ENCODE measurements at regions not wholly inside any gene's neighbourhood (a gene's known extent, or its start where the extent isn't known, plus 50 kb on each side); places are given as distances from the start of the nearest gene placed in this dataset.

GRCh38 chr1:56418151-56418631 is 161.2 kb downstream of the PLPP3 start:
- no peaks in the 10 kb centered on the region for H3K36me3 Mint-ChIP-seq (ENCODE audit: low read depth, unreplicated experiment)
- peaks cover 55% of the 10 kb centered on the region for H3K4me1 Mint-ChIP-seq (ENCODE audit: unreplicated experiment)
- H3K27ac Mint-ChIP-seq (ENCODE audit: unreplicated experiment), result peak overlapping the region; percentile 93
- peak; percentile 45 for DNase-seq (ENCODE audit: low spot score)
- no peaks in the 10 kb centered on the region for H3K9me3 Mint-ChIP-seq (ENCODE audit: unreplicated experiment)
- peaks cover 9% of the 10 kb centered on the region for H3K27me3 Mint-ChIP-seq (ENCODE audit: unreplicated experiment)
- TF ChIP-seq CTCF (IDR thresholded peaks at IDR 0.05; ENCODE audit: unreplicated experiment), result no peak
- peak overlapping the region; percentile 5 for H3K4me3 Mint-ChIP-seq (ENCODE audit: unreplicated experiment)

- no peaks in the 10 kb centered on the region for H3K36me3 Mint-ChIP-seq (ENCODE audit: low read depth, unreplicated experiment)
- H3K4me1 Mint-ChIP-seq (ENCODE audit: unreplicated experiment), result peaks cover 56% of the 10 kb centered on the region
- H3K9me3 Mint-ChIP-seq (ENCODE audit: unreplicated experiment), result no peaks in the 10 kb centered on the region
- peak overlapping the region; percentile 93 for H3K27ac Mint-ChIP-seq (ENCODE audit: unreplicated experiment)
- H3K27me3 Mint-ChIP-seq (ENCODE audit: unreplicated experiment), result peaks cover 9% of the 10 kb centered on the region
- TF ChIP-seq CTCF (IDR thresholded peaks at IDR 0.05; ENCODE audit: unreplicated experiment), result no peak
- no peak for DNase-seq (ENCODE audit: low spot score)
- no peak overlapping the region for H3K4me3 Mint-ChIP-seq (ENCODE audit: unreplicated experiment)
Measured at GRCh38 chr1:56417646-56418045, 161.7 kb downstream of the PLPP3 start.

DNA sequence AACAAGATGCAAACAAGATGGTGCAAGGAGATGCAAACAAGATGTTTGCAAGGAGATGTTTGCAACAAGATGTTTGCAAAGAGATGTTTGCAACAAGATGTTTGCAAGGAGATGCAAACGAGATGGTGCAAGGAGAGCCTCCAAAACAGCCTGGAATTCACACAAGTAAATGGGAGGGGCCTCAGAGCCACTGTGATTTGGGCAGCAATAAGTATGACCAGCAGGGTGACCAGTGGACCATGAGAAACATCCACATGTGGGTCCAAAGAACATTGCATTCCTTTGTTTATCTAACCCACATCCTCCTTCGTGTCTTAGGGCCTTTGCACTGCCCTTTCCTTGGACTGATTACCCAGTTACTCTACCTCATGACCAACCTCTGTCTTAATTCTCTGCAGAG is 162.9 kb downstream of the PLPP3 start:
- Mint-ChIP-seq H3K27ac (ENCODE audit: unreplicated experiment) (no peak overlapping the region), H3K4me3 (ENCODE audit: unreplicated experiment) (no peak overlapping the region), H3K27me3 (ENCODE audit: unreplicated experiment) (peaks cover 9% of the 10 kb centered on the region), H3K4me1 (ENCODE audit: unreplicated experiment) (peaks cover 68% of the 10 kb centered on the region), H3K9me3 (ENCODE audit: unreplicated experiment) (no peaks in the 10 kb centered on the region), H3K36me3 (ENCODE audit: low read depth, unreplicated experiment) (no peaks in the 10 kb centered on the region)
- no peak for DNase-seq (ENCODE audit: low spot score)
- no peak for TF ChIP-seq CTCF (IDR thresholded peaks at IDR 0.05; ENCODE audit: unreplicated experiment)

GRCh38 chr1:56415720-56416119 is 163.6 kb downstream of the PLPP3 start:
- Mint-ChIP-seq H3K27me3 (ENCODE audit: unreplicated experiment) (peaks cover 9% of the 10 kb centered on the region), H3K9me3 (ENCODE audit: unreplicated experiment) (no peaks in the 10 kb centered on the region), H3K27ac (ENCODE audit: unreplicated experiment) (no peak overlapping the region), H3K4me3 (ENCODE audit: unreplicated experiment) (no peak overlapping the region), H3K36me3 (ENCODE audit: low read depth, unreplicated experiment) (no peaks in the 10 kb centered on the region), H3K4me1 (ENCODE audit: unreplicated experiment) (peaks cover 70% of the 10 kb centered on the region)
- no peak for TF ChIP-seq CTCF (IDR thresholded peaks at IDR 0.05; ENCODE audit: unreplicated experiment)
- no peak for DNase-seq (ENCODE audit: low spot score)

- peaks cover 70% of the 10 kb centered on the region for H3K4me1 Mint-ChIP-seq (ENCODE audit: unreplicated experiment)
- no peak overlapping the region for H3K4me3 Mint-ChIP-seq (ENCODE audit: unreplicated experiment)
Measured at GRCh38 chr1:56415258-56415657, 164.1 kb downstream of the PLPP3 start.

More at GRCh38 chr1:56415258-56415657, 164.1 kb downstream of the PLPP3 start:
- no peak for TF ChIP-seq CTCF (IDR thresholded peaks at IDR 0.05; ENCODE audit: unreplicated experiment)
- H3K27ac Mint-ChIP-seq (ENCODE audit: unreplicated experiment), result no peak overlapping the region
- no peak for DNase-seq (ENCODE audit: low spot score)
- H3K9me3 Mint-ChIP-seq (ENCODE audit: unreplicated experiment), result no peaks in the 10 kb centered on the region
- no peaks in the 10 kb centered on the region for H3K36me3 Mint-ChIP-seq (ENCODE audit: low read depth, unreplicated experiment)
- H3K27me3 Mint-ChIP-seq (ENCODE audit: unreplicated experiment), result peaks cover 9% of the 10 kb centered on the region

Data from endothelial cell (in vitro differentiated cells).